KMS-11 (cell line): ENCODE measurements at regions not wholly inside any gene's neighbourhood (a gene's known extent, or its start where the extent isn't known, plus 50 kb on each side); places are given as distances from the start of the nearest gene placed in this dataset.

Source experiments
- H2AFZ ChIP-seq: fragments of 200-600 bp; sonication (generic); 2 replicates; pipeline ENCODE4 v1.6.1; 2016; ENCODE audit warnings: antibody characterized with exemption, mixed run types, low read depth
- H3K27ac ChIP-seq: fragments of 200-600 bp; sonication (generic); 2 replicates; pipeline ENCODE4 v1.6.1; 2016; ENCODE audit warnings: mild to moderate bottlenecking, mixed run types
- H3K27me3 ChIP-seq: fragments of 200-600 bp; sonication (generic); 2 replicates; pipeline ENCODE4 v1.6.1; 2017; ENCODE audit warnings: mild to moderate bottlenecking, low read depth, mixed run types, moderate library complexity; ENCODE audit not compliant: insufficient read depth
- H3K36me3 ChIP-seq: fragments of 200-600 bp; sonication (generic); 2 replicates; pipeline ENCODE4 v1.6.1; 2017; ENCODE audit warnings: mild to moderate bottlenecking, mixed run types; ENCODE audit not compliant: insufficient read depth
- H3K4me1 ChIP-seq: fragments of 200-600 bp; sonication (generic); 2 replicates; pipeline ENCODE4 v1.6.1; 2016; ENCODE audit warnings: mild to moderate bottlenecking, low read depth, mixed run types; ENCODE audit not compliant: poor library complexity, severe bottlenecking
- H3K4me2 ChIP-seq: fragments of 200-600 bp; sonication (generic); 2 replicates; pipeline ENCODE4 v1.7.0; 2016; ENCODE audit warnings: mild to moderate bottlenecking, mixed run types
- H3K4me3 ChIP-seq: fragments of 200-600 bp; sonication (generic); IDR thresholded peaks from 2 replicates; pipeline ENCODE4 v1.6.1; 2017; ENCODE audit warnings: low read depth, low read length, mixed read lengths; ENCODE audit not compliant: insufficient read depth
- H3K79me2 ChIP-seq: fragments of 200-600 bp; sonication (generic); 2 replicates; pipeline ENCODE4 v1.6.1; 2016; ENCODE audit warnings: low read depth, mixed run types; ENCODE audit not compliant: insufficient read depth
- H3K9ac ChIP-seq: fragments of 200-600 bp; sonication (generic); 2 replicates; pipeline ENCODE4 v1.6.1; 2016; ENCODE audit warnings: mild to moderate bottlenecking, mixed run types
- H4K20me1 ChIP-seq: fragments of 200-600 bp; sonication (generic); 2 replicates; pipeline ENCODE4 v1.6.1; 2016; ENCODE audit warnings: mild to moderate bottlenecking, mixed run types; ENCODE audit not compliant: insufficient read depth
- TF ChIP-seq, protein P1 (sequence below): fragments of 200-600 bp; sonication (generic); conservative IDR thresholded peaks from 2 replicates; pipeline ENCODE4 v1.6.1; 2017; ENCODE audit warnings: low read depth, mild to moderate bottlenecking, antibody characterized with exemption, low read length, moderate library complexity, mixed read lengths

- Histone ChIP-seq H2AFZ (no peak overlapping the region), H3K4me3 (no peak overlapping the region), H3K9ac (no peak overlapping the region), H3K27me3 (no peaks in the 10 kb centered on the region), H3K4me2 (no peak overlapping the region), H3K4me1 (no peaks in the 10 kb centered on the region), H3K79me2 (no peaks in the 10 kb centered on the region), H3K27ac (no peak overlapping the region), H3K36me3 (no peaks in the 10 kb centered on the region), H4K20me1 (no peaks in the 10 kb centered on the region)
- TF ChIP-seq, protein P1, sequence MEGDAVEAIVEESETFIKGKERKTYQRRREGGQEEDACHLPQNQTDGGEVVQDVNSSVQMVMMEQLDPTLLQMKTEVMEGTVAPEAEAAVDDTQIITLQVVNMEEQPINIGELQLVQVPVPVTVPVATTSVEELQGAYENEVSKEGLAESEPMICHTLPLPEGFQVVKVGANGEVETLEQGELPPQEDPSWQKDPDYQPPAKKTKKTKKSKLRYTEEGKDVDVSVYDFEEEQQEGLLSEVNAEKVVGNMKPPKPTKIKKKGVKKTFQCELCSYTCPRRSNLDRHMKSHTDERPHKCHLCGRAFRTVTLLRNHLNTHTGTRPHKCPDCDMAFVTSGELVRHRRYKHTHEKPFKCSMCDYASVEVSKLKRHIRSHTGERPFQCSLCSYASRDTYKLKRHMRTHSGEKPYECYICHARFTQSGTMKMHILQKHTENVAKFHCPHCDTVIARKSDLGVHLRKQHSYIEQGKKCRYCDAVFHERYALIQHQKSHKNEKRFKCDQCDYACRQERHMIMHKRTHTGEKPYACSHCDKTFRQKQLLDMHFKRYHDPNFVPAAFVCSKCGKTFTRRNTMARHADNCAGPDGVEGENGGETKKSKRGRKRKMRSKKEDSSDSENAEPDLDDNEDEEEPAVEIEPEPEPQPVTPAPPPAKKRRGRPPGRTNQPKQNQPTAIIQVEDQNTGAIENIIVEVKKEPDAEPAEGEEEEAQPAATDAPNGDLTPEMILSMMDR: no peak
These were observed 139.6 kb upstream of the CTAGE1 start for GRCh38 chr18:22557168-22557941.

DNA sequence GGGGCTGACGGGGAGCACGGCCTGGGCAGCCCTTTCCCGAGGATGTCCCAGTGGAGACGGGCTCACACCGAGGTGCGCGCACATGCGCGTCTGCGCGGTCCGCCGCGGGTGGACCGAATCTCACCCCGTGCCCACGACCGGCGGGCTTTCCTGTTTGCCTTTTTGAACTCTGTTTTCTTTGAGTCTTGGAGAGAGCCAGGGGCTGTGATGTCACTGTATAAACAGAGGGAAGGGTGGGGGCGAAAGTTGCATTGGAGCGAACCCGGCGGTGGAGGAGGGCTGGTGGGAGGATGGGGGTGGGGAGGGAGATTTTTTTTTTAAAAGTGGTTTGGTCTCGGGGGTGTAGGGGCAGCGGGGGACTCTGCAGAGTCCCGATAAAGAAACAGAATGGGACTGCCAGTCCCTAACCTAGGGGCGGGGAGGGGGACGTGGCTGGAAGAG, 141.2 kb upstream of the CTAGE1 start:
- Histone ChIP-seq H3K4me3 (no peak overlapping the region), H3K27me3 (no peaks in the 10 kb centered on the region)
- TF ChIP-seq, protein P1: no peak

DNA sequence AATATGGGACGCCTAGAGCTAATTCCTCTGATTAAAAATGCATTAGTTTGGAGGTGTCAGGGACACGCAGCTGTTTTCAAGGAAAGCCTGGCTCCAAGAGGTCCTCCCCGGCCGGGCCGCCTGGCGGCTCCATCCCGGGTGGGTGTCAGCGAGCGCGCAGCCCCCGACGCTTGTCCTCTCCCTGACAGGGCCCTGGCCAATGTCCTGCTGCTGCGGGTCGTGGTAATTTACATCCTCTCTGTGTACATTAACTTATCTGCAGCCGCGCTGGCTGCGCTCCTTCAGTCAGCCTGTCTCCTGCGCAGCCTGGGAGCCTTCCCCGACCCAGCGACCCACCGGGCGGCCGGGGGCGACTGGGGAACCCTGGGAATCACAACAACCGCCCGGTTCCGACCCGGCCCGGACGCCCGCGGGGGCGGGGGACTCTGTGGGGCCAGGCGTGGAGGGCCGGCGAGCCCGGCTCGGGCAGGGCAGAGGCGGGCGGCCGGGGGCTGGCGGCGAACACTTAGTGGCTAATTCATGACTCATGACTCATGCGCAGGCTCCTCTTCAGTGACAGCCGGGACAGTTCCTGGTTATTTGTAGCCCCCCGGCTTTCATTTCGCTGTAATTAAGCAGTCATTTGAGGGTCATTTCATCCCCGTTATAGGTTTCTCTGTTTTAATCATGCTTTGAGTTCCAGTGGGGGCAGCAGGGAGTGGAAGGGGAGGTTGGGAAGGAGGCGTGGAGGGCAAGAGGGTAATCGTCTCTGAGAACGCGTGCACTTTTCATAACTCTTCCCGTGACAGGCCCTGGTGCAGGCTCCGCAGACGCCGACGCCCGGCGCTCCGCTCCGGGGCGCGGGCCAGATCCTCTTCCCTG, 141.9 kb upstream of the CTAGE1 start:
- Histone ChIP-seq H3K27ac (no peak overlapping the region), H3K4me1 (no peaks in the 10 kb centered on the region), H3K4me2 (no peak overlapping the region), H3K9ac (no peak overlapping the region), H2AFZ (no peak overlapping the region), H3K4me3 (no peak overlapping the region), H3K36me3 (no peaks in the 10 kb centered on the region), H3K27me3 (no peaks in the 10 kb centered on the region), H3K79me2 (no peaks in the 10 kb centered on the region), H4K20me1 (no peaks in the 10 kb centered on the region)
- TF ChIP-seq, protein P1: no peak

More for the DNA sequence above, 141.2 kb upstream of the CTAGE1 start:
- Histone ChIP-seq H3K36me3 (no peaks in the 10 kb centered on the region), H3K4me1 (no peaks in the 10 kb centered on the region), H3K27ac (no peak overlapping the region), H2AFZ (no peak overlapping the region), H3K4me2 (no peak overlapping the region), H4K20me1 (no peaks in the 10 kb centered on the region), H3K79me2 (no peaks in the 10 kb centered on the region), H3K9ac (no peak overlapping the region)

DNA sequence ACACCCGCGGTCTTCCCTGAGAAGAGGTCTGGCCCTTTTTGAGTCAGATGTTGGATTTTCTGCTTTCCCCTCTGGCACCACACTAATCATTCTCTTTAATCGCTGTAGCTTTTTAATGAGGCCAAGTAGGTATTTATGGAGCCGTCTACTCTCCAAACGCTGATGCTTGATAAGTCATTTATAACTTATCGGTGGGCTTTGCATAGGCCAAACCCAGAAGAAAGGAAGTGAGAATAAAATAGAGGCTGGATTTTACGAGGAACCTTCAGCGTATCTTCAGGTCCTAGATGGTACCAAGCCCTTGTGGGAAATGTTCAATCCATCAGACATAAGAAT, 142.5 kb upstream of the CTAGE1 start:
- no peaks in the 10 kb centered on the region for H3K36me3 ChIP-seq
- no peak overlapping the region for H3K4me3 ChIP-seq
- H3K4me1 ChIP-seq: no peaks in the 10 kb centered on the region
- no peak overlapping the region for H2AFZ ChIP-seq
- H3K9ac ChIP-seq: no peak overlapping the region
- H3K27ac ChIP-seq: no peak overlapping the region
- TF ChIP-seq, protein P1: no peak
- H4K20me1 ChIP-seq: no peaks in the 10 kb centered on the region
- no peak overlapping the region for H3K4me2 ChIP-seq
- H3K27me3 ChIP-seq: no peaks in the 10 kb centered on the region
- H3K79me2 ChIP-seq: no peaks in the 10 kb centered on the region
